Kidney (tissue), 13 donors: ENCODE measurements at regions not wholly inside any gene's neighbourhood (a gene's known extent, or its start where the extent isn't known, plus 50 kb on each side); places are given as distances from the start of the nearest gene placed in this dataset.

Experiments used
- DNase-seq, 5 donors: peaks; one replicate each; pipeline ENCODE4 v3.0.0-alpha.2; 2013 to 2020
- FAIRE-seq: peaks from 2 replicates; lab custom pipeline; 2012; peaks lifted over from hg19 to GRCh38; lab: Jason Lieb, UNC
- H3K27ac ChIP-seq, 2 donors: one replicate each; pipeline ENCODE4 v1.7.0; 2013; ENCODE audit warnings: low read depth in 2 of 2, low read length in 2 of 2, inconsistent platforms in 1 of 2
- H3K27me3 ChIP-seq: one replicate; pipeline ENCODE4 v1.7.1; 2013; ENCODE audit warnings: low read length, inconsistent platforms; ENCODE audit not compliant: control insufficient read depth, insufficient read depth
- H3K36me3 ChIP-seq, 3 donors: one replicate each; pipeline versions ENCODE4 v1.7.0 to v1.7.1; 2013; ENCODE audit warnings: low read length in 3 of 3, control low read depth in 1 of 3, inconsistent platforms in 1 of 3; ENCODE audit not compliant: insufficient read depth in 3 of 3, control insufficient read depth in 2 of 3
- H3K4me1 ChIP-seq, 3 donors: one replicate each; pipeline versions ENCODE4 v1.7.0 to v1.7.1; 2013; ENCODE audit warnings: low read length in 3 of 3, inconsistent platforms in 1 of 3, low read depth in 1 of 3; ENCODE audit not compliant: control insufficient read depth in 2 of 3, insufficient read depth in 2 of 3
- H3K4me3 ChIP-seq, 3 donors: one replicate each; pipeline versions ENCODE4 v1.7.0 to v1.8.1; 2013; ENCODE audit warnings: low read length in 3 of 3, control low read depth in 1 of 3, inconsistent platforms in 1 of 3
- H3K9ac ChIP-seq, 3 donors: one replicate each; pipeline versions ENCODE4 v1.7.0 to v1.7.1; 2013; ENCODE audit warnings: low read length in 3 of 3, control low read depth in 1 of 3, inconsistent platforms in 1 of 3
- H3K9me3 ChIP-seq, 3 donors: one replicate each; pipeline versions ENCODE4 v1.7.0 to v1.7.1; 2013; ENCODE audit warnings: low read length in 3 of 3, control low read depth in 1 of 3, inconsistent platforms in 1 of 3; ENCODE audit not compliant: control insufficient read depth in 2 of 3, insufficient read depth in 1 of 3
- intact Hi-C: fragments of 100-400 bp; cut with DNase I; formaldehyde crosslinking; loops from one replicate; pipeline ENCODE4 v1.11.1; 2022
- TF ChIP-seq, protein P1 (sequence below): IDR thresholded peaks from 3 replicates; pipeline ENCODE4 v1.5.1; 2012; ENCODE audit warnings: mild to moderate bottlenecking, moderate library complexity, borderline replicate concordance; ENCODE audit not compliant: insufficient read depth; ENCODE audit errors: extremely low read depth
- donor health status: control.
- donor health status: control.
- donor health status: control.
- donor health status: control.
- donor health status: control.
- donor health status: DM: yes; HTN: yes; CAD: no.
- donor health status: Normal renal cell carcinoma (clear cell type).

DNA sequence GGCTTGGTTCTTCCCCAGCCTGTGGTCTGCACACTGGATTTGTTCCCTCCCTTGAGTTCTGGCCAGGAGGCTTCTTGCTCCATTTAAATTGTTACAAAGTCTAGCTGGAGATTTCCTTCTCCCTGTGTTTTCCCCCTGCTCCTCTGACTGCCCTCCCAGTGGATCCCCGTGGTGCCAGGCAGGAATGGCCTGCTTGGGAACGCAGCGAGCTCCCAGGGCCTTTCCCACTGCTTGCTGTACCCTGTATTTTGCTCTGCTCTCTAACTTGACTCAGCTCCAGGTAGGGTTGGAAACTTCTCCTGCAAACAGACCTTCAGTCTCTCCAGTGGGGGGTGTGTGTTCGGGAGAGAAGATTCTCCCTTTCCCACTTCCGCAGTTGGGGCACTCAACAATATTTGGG lies 349.2 kb upstream of the FBXO33 start:
- TF ChIP-seq, protein P1, sequence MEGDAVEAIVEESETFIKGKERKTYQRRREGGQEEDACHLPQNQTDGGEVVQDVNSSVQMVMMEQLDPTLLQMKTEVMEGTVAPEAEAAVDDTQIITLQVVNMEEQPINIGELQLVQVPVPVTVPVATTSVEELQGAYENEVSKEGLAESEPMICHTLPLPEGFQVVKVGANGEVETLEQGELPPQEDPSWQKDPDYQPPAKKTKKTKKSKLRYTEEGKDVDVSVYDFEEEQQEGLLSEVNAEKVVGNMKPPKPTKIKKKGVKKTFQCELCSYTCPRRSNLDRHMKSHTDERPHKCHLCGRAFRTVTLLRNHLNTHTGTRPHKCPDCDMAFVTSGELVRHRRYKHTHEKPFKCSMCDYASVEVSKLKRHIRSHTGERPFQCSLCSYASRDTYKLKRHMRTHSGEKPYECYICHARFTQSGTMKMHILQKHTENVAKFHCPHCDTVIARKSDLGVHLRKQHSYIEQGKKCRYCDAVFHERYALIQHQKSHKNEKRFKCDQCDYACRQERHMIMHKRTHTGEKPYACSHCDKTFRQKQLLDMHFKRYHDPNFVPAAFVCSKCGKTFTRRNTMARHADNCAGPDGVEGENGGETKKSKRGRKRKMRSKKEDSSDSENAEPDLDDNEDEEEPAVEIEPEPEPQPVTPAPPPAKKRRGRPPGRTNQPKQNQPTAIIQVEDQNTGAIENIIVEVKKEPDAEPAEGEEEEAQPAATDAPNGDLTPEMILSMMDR, result no peak

DNA sequence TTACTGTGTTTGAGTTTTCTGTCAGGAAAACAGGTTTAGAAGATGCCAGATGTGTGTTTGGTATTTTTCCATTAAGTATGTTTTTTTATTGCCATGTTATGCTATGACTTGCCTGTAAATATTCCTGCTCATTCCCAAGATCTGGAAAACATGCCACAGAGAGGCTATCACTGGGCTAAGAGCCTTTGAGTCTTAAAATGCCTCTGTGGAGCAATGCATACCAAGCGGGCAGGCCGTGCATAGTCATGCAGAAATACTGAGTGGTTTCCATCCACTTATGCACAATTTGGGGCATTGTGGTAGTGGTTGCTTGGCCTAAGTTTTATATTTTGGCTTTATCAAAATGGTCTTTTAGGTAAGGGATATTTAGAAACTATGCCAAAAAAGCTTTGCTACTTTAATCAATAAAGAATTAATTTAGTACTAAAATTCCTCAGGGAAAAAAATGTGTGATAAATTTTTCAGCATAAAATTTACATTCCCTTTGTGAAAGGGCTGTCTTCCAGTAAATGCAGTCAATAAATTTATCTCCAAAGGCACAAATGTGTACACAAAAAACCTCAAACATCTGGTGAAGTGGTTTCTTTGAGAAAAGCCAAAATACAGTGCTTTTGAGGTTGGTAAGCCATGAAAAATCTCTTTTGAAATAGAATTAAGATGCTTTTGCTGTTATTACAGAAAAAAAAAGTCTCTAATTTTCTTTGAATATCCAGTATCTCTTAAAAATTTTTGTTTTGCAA lies 341.3 kb upstream of the FBXO33 start:
- H3K9ac ChIP-seq, result no peak overlapping the region
- no peak for DNase-seq

More for the DNA sequence above, 349.2 kb upstream of the FBXO33 start:
- FAIRE-seq, result no peak
- no peak overlapping the region for H3K9ac ChIP-seq
- H3K9me3 ChIP-seq, result no peaks in the 10 kb centered on the region
- H3K4me3 ChIP-seq, result no peak overlapping the region
- intact Hi-C loops, result no loop called here
- H3K4me1 ChIP-seq, result no peaks in the 10 kb centered on the region
- H3K27ac ChIP-seq, result no peak overlapping the region
- DNase-seq, result no peak
- H3K27me3 ChIP-seq, result no peaks in the 10 kb centered on the region
- no peaks in the 10 kb centered on the region for H3K36me3 ChIP-seq

DNA sequence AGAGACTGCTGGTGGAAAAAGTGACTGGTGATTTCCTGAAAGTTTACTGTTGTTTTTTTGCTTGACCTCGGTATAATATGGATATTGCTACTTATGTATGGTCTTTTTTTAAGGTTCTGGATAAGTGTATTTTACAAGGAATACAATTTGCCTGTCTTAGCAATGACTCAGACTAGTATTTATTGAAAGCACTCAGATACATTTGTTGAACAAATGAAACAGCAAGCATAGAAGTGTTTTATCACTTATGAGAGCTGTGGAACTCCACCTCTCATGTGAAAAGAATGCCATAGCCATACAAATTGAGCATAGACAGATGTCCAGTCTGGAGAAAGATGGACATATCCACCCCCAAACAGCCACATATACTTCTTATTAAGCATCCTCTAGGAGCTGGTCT lies 340.4 kb upstream of the FBXO33 start:
- Histone ChIP-seq H3K9me3 (no peaks in the 10 kb centered on the region), H3K4me1 (no peaks in the 10 kb centered on the region), H3K27me3 (no peaks in the 10 kb centered on the region), H3K27ac (no peak overlapping the region), H3K4me3 (no peak overlapping the region), H3K9ac (no peak overlapping the region), H3K36me3 (no peaks in the 10 kb centered on the region)
- TF ChIP-seq, protein P1, result no peak
- intact Hi-C loops, result no loop called here
- DNase-seq, result no peak
- FAIRE-seq, result no peak

More for the DNA sequence above, 341.3 kb upstream of the FBXO33 start:
- TF ChIP-seq, protein P1, result no peak
- H3K27ac ChIP-seq, result no peak overlapping the region
- intact Hi-C loops, result no loop called here
- H3K4me1 ChIP-seq, result no peaks in the 10 kb centered on the region
- H3K36me3 ChIP-seq, result no peaks in the 10 kb centered on the region
- H3K4me3 ChIP-seq, result no peak overlapping the region
- H3K27me3 ChIP-seq, result no peaks in the 10 kb centered on the region
- no peak for FAIRE-seq
- no peaks in the 10 kb centered on the region for H3K9me3 ChIP-seq
